ENCODE measurements at regions not wholly inside any gene's neighbourhood (a gene's known extent, or its start where the extent isn't known, plus 50 kb on each side); places are given as distances from the start of the nearest gene placed in this dataset.
"Not testable (repeated sequence)": the region's sequence is repeated elsewhere in the genome, so short reads cannot be mapped to it uniquely, and the experiment has no call there.

DNA sequence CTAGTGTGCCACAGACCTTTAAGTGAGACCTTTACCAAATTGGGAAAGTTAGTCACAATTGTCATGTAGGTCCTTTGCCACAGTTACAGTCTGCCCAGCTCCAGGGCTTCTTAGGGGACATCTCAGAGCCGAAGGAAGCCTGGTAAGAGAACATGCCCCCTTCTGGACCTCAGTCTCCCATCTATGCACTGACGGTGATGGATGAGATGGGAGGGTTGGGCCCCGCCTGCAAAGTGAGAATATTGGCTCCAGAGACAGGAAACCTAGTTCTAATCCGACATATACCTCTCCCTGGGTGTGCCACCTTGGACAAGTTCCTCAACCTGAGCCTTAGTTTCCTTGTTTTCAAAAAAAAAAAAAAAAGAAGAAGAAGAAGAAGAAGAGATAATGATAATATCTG lies 85.1 kb upstream of the NAV2 start:
- intact Hi-C loops (cut with micrococcal nuclease) = no loop called here
- Mint-ChIP-seq H3K4me3 (no peak overlapping the region), H3K36me3 (no peaks in the 10 kb centered on the region), H3K27me3 (peaks cover 16 to 17% of the 10 kb centered on the region in 2 donors), H3K4me1 (no peaks in the 10 kb centered on the region), H3K27ac (no peak overlapping the region), H3K9me3 (peaks cover 0 to 6% (median 1%) of the 10 kb centered on the region in 8 donors)
- Histone ChIP-seq H3K9me3 (ENCODE audit: control insufficient read depth in 1 of 2, low read length in 2 of 2) (no peaks in the 10 kb centered on the region), H3K4me1 (ENCODE audit: insufficient read depth, low read length) (no peaks in the 10 kb centered on the region), H3K27me3 (ENCODE audit: insufficient read depth, low read length) (no peaks in the 10 kb centered on the region), H3K36me3 (ENCODE audit: insufficient read depth, low read length) (no peaks in the 10 kb centered on the region), H3K27ac (ENCODE audit: low read depth, low read length) (no peak overlapping the region), H3K4me3 (ENCODE audit: low read length in 2 of 2) (no peak overlapping the region)
- DNase-seq = no peak
- ChIA-PET POLR2A (ENCODE audit: partially characterized antibody) (no interaction called here), CTCF (ENCODE audit: partially characterized antibody) (no interaction called here)

DNA sequence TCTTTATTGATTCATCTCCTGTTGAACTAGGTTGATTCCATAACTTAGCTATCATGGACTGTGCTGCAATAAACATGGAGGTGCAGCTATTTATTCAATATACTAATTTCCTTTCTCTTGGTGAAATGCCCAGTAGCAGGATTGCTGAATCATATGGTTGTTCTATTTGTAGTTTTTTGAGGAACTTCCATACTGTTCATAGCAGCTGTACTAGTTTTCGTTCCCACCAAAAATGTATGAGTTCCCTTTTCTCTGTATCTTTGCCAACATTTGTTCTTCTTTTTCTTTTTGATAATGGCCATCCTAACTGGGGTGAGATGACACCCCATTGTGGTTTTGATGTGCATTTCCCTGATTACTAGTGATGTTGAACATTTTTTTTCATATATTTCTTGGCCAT lies 87.2 kb upstream of the NAV2 start:
- no peak overlapping the region for H3K27ac Mint-ChIP-seq
- H3K4me1 Mint-ChIP-seq = no peaks in the 10 kb centered on the region

DNA sequence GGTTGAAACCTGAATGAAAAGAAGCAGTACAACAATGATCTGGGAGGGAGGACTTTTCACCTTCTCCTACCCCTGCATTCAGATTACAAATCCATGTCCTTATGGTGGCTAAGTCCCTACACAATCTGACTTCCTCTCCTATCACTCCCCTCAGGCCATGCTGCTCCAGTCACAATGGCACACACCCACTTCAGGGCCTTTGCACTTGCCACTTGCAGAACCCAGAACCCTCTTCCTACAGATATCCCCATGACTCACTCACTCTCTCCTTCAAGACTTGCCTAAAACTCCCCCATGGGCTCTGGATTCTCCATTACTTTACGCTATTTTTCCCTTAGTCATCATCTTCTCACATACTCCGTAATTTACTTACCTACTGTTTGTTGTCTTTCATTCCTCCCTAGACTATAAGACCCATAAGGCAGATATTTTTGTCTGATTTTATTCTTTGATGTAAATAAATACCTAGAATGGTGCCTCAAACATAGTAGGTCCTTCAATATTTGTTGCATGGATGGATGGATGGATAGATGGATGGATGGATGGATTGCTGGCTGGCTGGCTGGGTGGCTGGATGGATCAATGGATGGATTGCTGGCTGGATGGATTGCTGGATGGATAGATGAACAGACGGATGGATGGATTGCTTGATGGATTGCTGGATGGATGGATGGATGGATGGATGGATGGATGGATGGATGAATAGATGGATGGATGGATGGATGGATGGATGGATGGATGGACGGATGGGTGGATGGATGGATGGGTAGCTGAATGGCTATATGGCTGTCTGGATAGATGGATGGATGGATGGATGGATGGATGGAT lies 94.7 kb upstream of the NAV2 start:
- Histone ChIP-seq H3K36me3 (ENCODE audit: insufficient read depth, low read length) (no peaks in the 10 kb centered on the region), H3K27ac (ENCODE audit: low read depth, low read length) (no peak overlapping the region), H3K4me3 (ENCODE audit: low read length in 2 of 2) (no peak overlapping the region), H3K4me1 (ENCODE audit: insufficient read depth, low read length) (no peaks in the 10 kb centered on the region), H3K27me3 (ENCODE audit: insufficient read depth, low read length) (no peaks in the 10 kb centered on the region), H3K9me3 (ENCODE audit: control insufficient read depth in 1 of 2, low read length in 2 of 2) (no peaks in the 10 kb centered on the region)
- Mint-ChIP-seq H3K4me1 (no peaks in the 10 kb centered on the region), H3K9me3 (peaks cover 0 to 6% (median 0%) of the 10 kb centered on the region in 8 donors), H3K27me3 (peaks cover 3 to 4% of the 10 kb centered on the region in 2 donors), H3K27ac (no peak overlapping the region), H3K4me3 (no peak overlapping the region), H3K36me3 (no peaks in the 10 kb centered on the region)
- intact Hi-C loops (cut with micrococcal nuclease) = no loop called here
- ChIA-PET CTCF (ENCODE audit: partially characterized antibody) (no interaction called here), POLR2A (ENCODE audit: partially characterized antibody) (no interaction called here)
- DNase-seq = no peak

More for the DNA sequence above, 87.2 kb upstream of the NAV2 start:
- no peaks in the 10 kb centered on the region for H3K4me1 ChIP-seq (ENCODE audit: insufficient read depth, low read length)
- H3K4me3 Mint-ChIP-seq = no peak overlapping the region
- H3K27me3 Mint-ChIP-seq = peaks cover 15% of the 10 kb centered on the region in 2 donors
- H3K27me3 ChIP-seq (ENCODE audit: insufficient read depth, low read length) = no peaks in the 10 kb centered on the region
- ChIA-PET CTCF (ENCODE audit: partially characterized antibody) (no interaction called here), POLR2A (ENCODE audit: partially characterized antibody) (no interaction called here)
- no peaks in the 10 kb centered on the region for H3K36me3 ChIP-seq (ENCODE audit: insufficient read depth, low read length)
- no peaks in the 10 kb centered on the region for H3K36me3 Mint-ChIP-seq
- H3K9me3 ChIP-seq (ENCODE audit: control insufficient read depth in 1 of 2, low read length in 2 of 2) = no peaks in the 10 kb centered on the region
- H3K27ac ChIP-seq (ENCODE audit: low read depth, low read length) = no peak overlapping the region
- H3K9me3 Mint-ChIP-seq = peaks cover 0 to 6% (median 1%) of the 10 kb centered on the region in 8 donors
- intact Hi-C loops (cut with micrococcal nuclease) = no loop called here
- no peak overlapping the region for H3K4me3 ChIP-seq (ENCODE audit: low read length in 2 of 2)
- no peak for DNase-seq

DNA sequence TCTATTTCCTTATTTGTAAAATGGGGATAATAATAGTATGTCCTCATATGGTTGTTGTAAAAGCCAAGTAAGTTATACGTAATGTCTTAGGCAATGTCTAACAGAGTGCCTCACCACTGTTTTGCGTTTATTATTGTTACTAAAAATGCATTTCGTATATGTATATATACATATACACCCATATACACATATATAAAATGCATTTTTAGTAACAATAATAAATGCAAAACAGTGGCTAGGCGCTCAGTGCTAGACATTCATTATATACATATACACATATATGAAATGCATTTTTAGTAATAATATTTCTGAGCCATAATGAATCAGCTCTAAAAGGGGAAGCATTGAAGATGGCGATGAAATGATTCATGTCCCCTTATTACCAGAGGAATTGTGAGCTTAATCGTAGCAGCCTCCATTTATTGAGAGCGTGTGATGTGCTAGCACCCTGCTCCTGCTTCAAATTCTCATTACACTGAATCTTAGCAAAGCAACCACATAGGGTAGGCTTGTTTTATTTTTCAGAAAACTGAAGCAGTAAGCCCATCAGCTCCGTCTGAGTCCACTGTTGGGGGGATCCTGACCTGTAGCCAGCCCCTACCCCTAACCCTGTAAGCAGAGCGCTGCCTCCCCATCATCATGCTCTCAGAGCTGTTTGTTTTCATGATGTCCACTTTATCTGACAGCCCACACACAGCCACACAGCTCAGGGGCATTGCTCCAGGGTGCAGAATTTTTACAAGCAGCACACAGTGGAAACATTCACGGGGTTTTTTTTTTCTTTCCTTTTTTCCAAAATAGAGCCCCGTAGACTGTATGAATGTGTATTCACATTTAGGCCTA lies 97.1 kb upstream of the NAV2 start:
- peaks cover 2 to 7% of the 10 kb centered on the region in 2 donors for H3K27me3 Mint-ChIP-seq
- no peak overlapping the region for H3K27ac Mint-ChIP-seq
- no peak overlapping the region for H3K4me3 ChIP-seq (ENCODE audit: low read length in 2 of 2)
- H3K4me1 ChIP-seq (ENCODE audit: insufficient read depth, low read length) = no peaks in the 10 kb centered on the region
- no peaks in the 10 kb centered on the region for H3K36me3 Mint-ChIP-seq
- no peaks in the 10 kb centered on the region for H3K27me3 ChIP-seq (ENCODE audit: insufficient read depth, low read length)
- H3K9me3 ChIP-seq (ENCODE audit: control insufficient read depth in 1 of 2, low read length in 2 of 2) = no peaks in the 10 kb centered on the region
- H3K4me3 Mint-ChIP-seq = no peak overlapping the region
- H3K9me3 Mint-ChIP-seq = peaks cover 0 to 25% (median 10%) of the 10 kb centered on the region in 8 donors
- no peaks in the 10 kb centered on the region for H3K36me3 ChIP-seq (ENCODE audit: insufficient read depth, low read length)
- no peak for DNase-seq
- ChIA-PET POLR2A (ENCODE audit: partially characterized antibody) (no interaction called here), CTCF (ENCODE audit: partially characterized antibody) (interaction anchor here (0.9 kb wide), 1 partner anchor 127 kb away, joined by 3 read pairs; no protein-coding TSS in a partner anchor)
- no peak overlapping the region for H3K27ac ChIP-seq (ENCODE audit: low read depth, low read length)
- intact Hi-C loops (cut with micrococcal nuclease) = no loop called here
- H3K4me1 Mint-ChIP-seq = no peaks in the 10 kb centered on the region

DNA sequence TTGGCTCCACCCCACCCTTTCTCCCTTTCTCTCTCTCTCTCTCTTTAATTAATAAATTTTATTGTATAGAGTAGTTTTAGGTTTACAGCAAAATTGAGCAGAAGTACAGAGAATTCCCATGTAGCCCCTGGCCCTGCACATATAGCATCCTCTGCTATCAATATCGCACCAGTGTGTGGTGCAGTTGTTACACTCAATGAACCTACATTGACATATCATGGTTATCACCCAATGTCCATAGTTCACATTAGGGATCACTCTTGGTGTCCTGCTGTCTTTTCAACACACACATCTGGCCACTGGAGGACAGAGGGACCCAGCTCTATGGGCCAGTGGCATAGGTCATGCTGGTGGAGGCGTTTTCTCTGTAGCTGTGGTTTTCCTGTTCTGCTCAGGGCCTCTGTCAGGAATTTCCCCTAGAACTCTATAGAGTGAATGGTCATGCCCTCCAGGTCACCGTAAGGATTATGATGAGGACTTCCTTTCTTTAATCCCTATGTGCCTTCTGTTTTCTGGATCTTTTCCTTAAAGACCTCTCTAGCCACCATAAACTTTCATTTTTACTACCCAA lies 98.2 kb upstream of the NAV2 start:
- Mint-ChIP-seq H3K27ac (no peak overlapping the region), H3K9me3 (peaks cover 0 to 28% (median 10%) of the 10 kb centered on the region in 8 donors), H3K27me3 (peaks cover 5 to 10% of the 10 kb centered on the region in 2 donors), H3K4me1 (no peaks in the 10 kb centered on the region), H3K36me3 (no peaks in the 10 kb centered on the region), H3K4me3 (no peak overlapping the region)
- no peaks in the 10 kb centered on the region for H3K4me1 ChIP-seq (ENCODE audit: insufficient read depth, low read length)
- H3K27ac ChIP-seq (ENCODE audit: low read depth, low read length) = no peak overlapping the region
- no peak overlapping the region for H3K4me3 ChIP-seq (ENCODE audit: low read length in 2 of 2)
- H3K9me3 ChIP-seq (ENCODE audit: control insufficient read depth in 1 of 2, low read length in 2 of 2) = no peaks in the 10 kb centered on the region
- intact Hi-C loops (cut with micrococcal nuclease) = no loop called here
- CTCF ChIA-PET (ENCODE audit: partially characterized antibody) = no interaction called here
- no peak for DNase-seq
- POLR2A ChIA-PET (ENCODE audit: partially characterized antibody) = no interaction called here
- no peaks in the 10 kb centered on the region for H3K36me3 ChIP-seq (ENCODE audit: insufficient read depth, low read length)
- no peaks in the 10 kb centered on the region for H3K27me3 ChIP-seq (ENCODE audit: insufficient read depth, low read length)

DNA sequence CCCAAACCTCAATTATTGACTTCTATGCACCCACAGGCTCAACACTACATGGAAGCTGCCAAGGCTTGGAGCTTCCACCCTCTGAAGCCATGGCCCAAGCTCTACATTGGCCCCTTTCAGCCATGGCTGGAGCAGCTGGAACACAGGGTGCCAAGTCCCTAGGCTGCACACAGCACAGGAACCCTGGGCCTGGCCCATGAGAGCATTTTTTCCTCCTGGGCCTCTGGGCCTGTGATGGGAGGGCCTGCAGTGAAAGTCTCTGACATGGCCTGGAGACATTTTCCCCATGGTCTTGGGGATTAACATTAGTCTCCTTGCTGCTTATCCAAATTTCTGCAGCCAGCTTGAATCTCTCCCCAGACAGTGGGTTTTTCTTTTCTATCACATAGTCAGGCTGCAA lies 100.6 kb upstream of the NAV2 start:
- H3K36me3 ChIP-seq (ENCODE audit: insufficient read depth, low read length); H3K27me3 ChIP-seq (ENCODE audit: insufficient read depth, low read length); H3K27me3 Mint-ChIP-seq; H3K4me3 ChIP-seq (ENCODE audit: low read length in 2 of 2); intact Hi-C loops (cut with micrococcal nuclease); H3K36me3 Mint-ChIP-seq; H3K9me3 ChIP-seq (ENCODE audit: control insufficient read depth in 1 of 2, low read length in 2 of 2); H3K4me1 Mint-ChIP-seq; H3K4me3 Mint-ChIP-seq; DNase-seq; H3K27ac Mint-ChIP-seq; POLR2A ChIA-PET (ENCODE audit: partially characterized antibody); H3K27ac ChIP-seq (ENCODE audit: low read depth, low read length); H3K4me1 ChIP-seq (ENCODE audit: insufficient read depth, low read length): not testable (repeated sequence)
- H3K9me3 Mint-ChIP-seq = peaks cover 0 to 28% (median 10%) of the 10 kb centered on the region in 8 donors
- CTCF ChIA-PET (ENCODE audit: partially characterized antibody) = interaction anchor here (1.4 kb wide), 1 partner anchor 14 kb away, joined by 3 read pairs; no protein-coding TSS in a partner anchor

DNA sequence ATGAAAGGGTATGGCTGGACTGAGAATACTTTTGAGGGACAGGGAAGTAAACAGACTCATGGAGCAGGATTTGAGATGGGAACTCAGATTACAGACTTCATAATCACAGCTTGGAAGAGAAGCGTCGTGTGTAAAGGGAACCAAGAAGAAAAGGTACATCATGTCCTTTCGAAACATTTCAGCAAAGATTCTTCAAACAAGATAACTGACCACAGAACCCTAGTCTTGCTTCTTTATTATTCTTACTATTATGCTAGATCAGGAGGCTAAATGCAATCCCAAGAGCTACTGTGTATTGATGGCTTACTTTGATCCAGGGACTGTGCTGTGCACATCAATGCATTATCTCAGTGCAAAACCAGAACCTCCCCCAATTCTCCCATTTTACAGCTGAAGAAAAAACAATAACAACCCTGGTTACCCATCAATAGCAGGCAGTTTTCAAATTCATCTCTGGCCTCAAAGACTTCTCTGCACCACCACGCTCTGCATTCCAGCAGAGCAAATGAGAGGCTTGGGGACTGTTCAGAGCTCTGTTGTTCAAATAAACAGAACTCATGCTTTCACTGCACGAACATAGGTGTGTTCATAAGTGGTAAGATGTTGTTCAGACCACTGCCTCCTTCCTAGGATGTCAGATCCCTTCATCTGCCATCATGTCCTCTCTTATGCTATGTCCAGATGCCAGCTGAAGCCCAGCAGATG lies 104.8 kb upstream of the NAV2 start:
- Histone ChIP-seq H3K4me3 (ENCODE audit: low read length in 2 of 2) (no peak overlapping the region), H3K36me3 (ENCODE audit: insufficient read depth, low read length) (no peaks in the 10 kb centered on the region), H3K4me1 (ENCODE audit: insufficient read depth, low read length) (no peaks in the 10 kb centered on the region), H3K27me3 (ENCODE audit: insufficient read depth, low read length) (no peaks in the 10 kb centered on the region), H3K9me3 (ENCODE audit: control insufficient read depth in 1 of 2, low read length in 2 of 2) (no peaks in the 10 kb centered on the region), H3K27ac (ENCODE audit: low read depth, low read length) (no peak overlapping the region)
- Mint-ChIP-seq H3K4me3 (no peak overlapping the region), H3K27ac (no peak overlapping the region), H3K4me1 (no peaks in the 10 kb centered on the region), H3K9me3 (peaks cover 0 to 29% (median 16%) of the 10 kb centered on the region in 8 donors), H3K27me3 (peaks cover 6 to 12% of the 10 kb centered on the region in 2 donors), H3K36me3 (no peaks in the 10 kb centered on the region)
- no peak for DNase-seq
- POLR2A ChIA-PET (ENCODE audit: partially characterized antibody) = no interaction called here
- CTCF ChIA-PET (ENCODE audit: partially characterized antibody) = interaction anchor here (1.8 kb wide), 1 partner anchor 135 kb away, joined by 4 read pairs; no protein-coding TSS in a partner anchor
- intact Hi-C loops (cut with micrococcal nuclease) = no loop called here
